PC-3 (cell line): ENCODE measurements at regions not wholly inside any gene's neighbourhood (a gene's known extent, or its start where the extent isn't known, plus 50 kb on each side); places are given as distances from the start of the nearest gene placed in this dataset.

Experiments
- ATAC-seq: fragments of 200-7000 bp; cut with Tn5 transposase; 2 replicates; pipeline ENCODE4 v1.9.1; 2020; ENCODE audit warnings: mild to moderate bottlenecking, moderate library complexity
- BruUV-seq: library from RNA; stranded (reverse); fragments of 400-500 nt; replicated peaks from 2 replicates; lab custom pipeline; 2021; lab: Mats Ljungman, UMichigan
- CTCF ChIA-PET: fragments of 300-600 bp; sonication (Branson Sonifier 250); formaldehyde crosslinking; loops from one replicate; lab custom pipeline; 2022; ENCODE audit warnings: antibody characterized with exemption; lab: Charles Lee
- POLR2A ChIA-PET: fragments of 300-600 bp; sonication (Branson Sonifier 250); formaldehyde crosslinking; loops from one replicate; lab custom pipeline; 2022; ENCODE audit warnings: antibody characterized with exemption; ENCODE audit not compliant: unreplicated experiment; lab: Charles Lee
- DNase-seq: peaks from one replicate; pipeline ENCODE4 v3.0.0-alpha.2; 2015
- H2AFZ ChIP-seq: fragments of 300-600 bp; sonication (generic); 2 replicates; pipeline ENCODE4 v1.6.0; 2016; ENCODE audit warnings: antibody characterized with exemption, low read length
- H3F3A ChIP-seq: fragments of 300-600 bp; sonication (generic); one replicate; pipeline ENCODE4 v1.6.0; 2017; ENCODE audit warnings: antibody characterized with exemption, low read length, control low read depth, mild to moderate bottlenecking; ENCODE audit not compliant: unreplicated experiment
- H3K27ac ChIP-seq: fragments of 300-600 bp; sonication (generic); 2 replicates; pipeline ENCODE4 v1.5.1; 2016; ENCODE audit warnings: mild to moderate bottlenecking, low read length
- H3K27me3 ChIP-seq: fragments of 300-600 bp; sonication (generic); 2 replicates; pipeline ENCODE4 v1.6.1; 2016; ENCODE audit warnings: low read length, mixed read lengths
- H3K36me3 ChIP-seq: fragments of 300-600 bp; sonication (generic); 2 replicates; pipeline ENCODE4 v1.6.1; 2016; ENCODE audit warnings: low read depth, mixed run types, low read length, mixed read lengths
- H3K4me1 ChIP-seq: fragments of 300-600 bp; sonication (generic); 2 replicates; pipeline ENCODE4 v1.5.1; 2016; ENCODE audit warnings: low read length; ENCODE audit not compliant: insufficient read depth
- H3K4me2 ChIP-seq: fragments of 300-600 bp; sonication (generic); 2 replicates; pipeline ENCODE4 v1.6.0; 2016; ENCODE audit warnings: low read length
- H3K4me3 ChIP-seq: fragments of 300-600 bp; sonication (generic); 2 replicates; pipeline ENCODE4 v1.5.1; 2016; ENCODE audit warnings: mild to moderate bottlenecking, low read length, mixed read lengths
- H3K79me2 ChIP-seq: fragments of 300-600 bp; sonication (generic); 2 replicates; pipeline ENCODE4 v1.6.1; 2017; ENCODE audit warnings: low read length, mixed read lengths
- H3K9ac ChIP-seq: fragments of 300-600 bp; sonication (generic); 2 replicates; pipeline ENCODE4 v1.6.0; 2016; ENCODE audit warnings: mild to moderate bottlenecking, low read length
- H3K9me2 ChIP-seq: fragments of 300-600 bp; sonication (generic); replicated peaks from 2 replicates; pipeline ENCODE4 v1.6.1; 2016; ENCODE audit warnings: mixed run types, low read length, mixed read lengths
- H3K9me3 ChIP-seq: fragments of 300-600 bp; sonication (generic); 2 replicates; pipeline ENCODE4 v1.6.1; 2016; ENCODE audit warnings: low read length, mixed read lengths
- H4K20me1 ChIP-seq: fragments of 300-600 bp; sonication (generic); 2 replicates; pipeline ENCODE4 v1.6.1; 2016; ENCODE audit warnings: low read length, mixed read lengths
- CTCF ChIP-seq: fragments of 300-600 bp; sonication (generic); conservative IDR thresholded peaks from 2 replicates; pipeline ENCODE4 v1.5.1; 2017; ENCODE audit warnings: antibody characterized with exemption, low read depth, mild to moderate bottlenecking, low read length
- EZH2 ChIP-seq: fragments of 300-600 bp; sonication (generic); IDR thresholded peaks from one replicate; pipeline ENCODE4 v1.6.1; 2017; ENCODE audit warnings: antibody characterized with exemption, mild to moderate bottlenecking, low read length; ENCODE audit not compliant: unreplicated experiment
- EZH2phosphoT487 ChIP-seq: fragments of 300-600 bp; sonication (generic); IDR thresholded peaks from 2 replicates; pipeline ENCODE4 v1.6.1; 2018; ENCODE audit warnings: mild to moderate bottlenecking, antibody characterized with exemption, low read length, borderline replicate concordance
- intact Hi-C: fragments of 100-400 bp; cut with micrococcal nuclease; formaldehyde crosslinking; loops from 2 replicates; pipeline ENCODE4 v1.9.0; 2023

DNA sequence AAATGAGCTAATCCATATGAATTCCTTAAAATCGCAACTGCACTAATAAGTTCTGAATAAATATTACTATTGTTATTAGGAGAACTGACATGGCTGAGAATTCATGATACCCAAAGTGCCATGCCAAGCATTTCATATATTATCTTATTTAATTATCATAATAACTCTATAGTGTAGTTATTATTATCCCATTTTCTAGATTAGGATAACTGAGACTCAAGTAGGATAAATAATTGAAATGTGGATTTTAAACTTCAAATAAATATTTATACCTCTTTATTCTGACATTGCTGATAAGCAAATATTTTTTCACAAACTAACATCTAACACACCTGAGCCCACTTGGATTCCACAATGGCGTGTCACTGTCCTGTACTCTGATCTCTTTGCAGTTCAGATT, 492.7 kb downstream of the IRS1 start:
- no peak for DNase-seq

DNA sequence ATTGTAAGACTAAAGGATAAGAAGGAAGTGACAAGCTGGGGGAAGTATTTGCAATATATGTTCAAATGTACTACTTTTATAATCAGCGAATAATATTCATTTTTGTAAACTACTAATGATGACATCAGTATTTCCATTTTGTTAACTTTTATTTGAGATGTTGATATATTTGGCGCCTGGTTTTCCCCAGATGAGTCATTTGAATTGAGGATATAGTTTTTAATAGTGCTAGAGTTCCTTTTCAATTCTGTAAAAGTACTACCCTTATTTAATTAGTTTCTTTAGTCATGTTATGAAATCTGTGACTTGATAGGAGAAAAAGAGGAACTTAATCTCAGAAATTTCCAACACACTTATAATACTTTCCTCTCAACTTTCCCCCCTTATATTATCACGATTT, 495.3 kb downstream of the IRS1 start:
- no TSS peak for BruUV-seq

More for the DNA sequence above, 492.7 kb downstream of the IRS1 start:
- CTCF ChIA-PET, result no interaction called here
- POLR2A ChIA-PET, result no interaction called here
- Histone ChIP-seq H3K4me3 (no peak overlapping the region), H3K27me3 (no peaks in the 10 kb centered on the region), H2AFZ (no peak overlapping the region), H3K4me1 (no peaks in the 10 kb centered on the region), H3K9me3 (no peaks in the 10 kb centered on the region), H4K20me1 (no peaks in the 10 kb centered on the region), H3F3A (no peaks in the 10 kb centered on the region), H3K9me2 (no peaks in the 10 kb centered on the region), H3K36me3 (no peaks in the 10 kb centered on the region), H3K4me2 (no peak overlapping the region), H3K9ac (no peak overlapping the region), H3K27ac (no peak overlapping the region), H3K79me2 (no peaks in the 10 kb centered on the region)
- ATAC-seq, result no peak
- intact Hi-C loops, result no loop called here
- no TSS peak for BruUV-seq
- no peak for TF ChIP-seq CTCF
- TF ChIP-seq EZH2, result no peak
- no peak for TF ChIP-seq EZH2phosphoT487

GRCh38 chr2:226303707-226304106, 495.9 kb downstream of the IRS1 start:
- POLR2A ChIA-PET, result no interaction called here
- H3K4me2 ChIP-seq, result no peak overlapping the region
- no peaks in the 10 kb centered on the region for H3K27me3 ChIP-seq
- DNase-seq (no peak), ATAC-seq (no peak)
- H4K20me1 ChIP-seq, result no peaks in the 10 kb centered on the region
- no peaks in the 10 kb centered on the region for H3K9me3 ChIP-seq
- H3K27ac ChIP-seq, result no peak overlapping the region
- intact Hi-C loops, result no loop called here
- CTCF ChIA-PET, result no interaction called here
- no peak overlapping the region for H2AFZ ChIP-seq
- no TSS peak for BruUV-seq
- no peaks in the 10 kb centered on the region for H3F3A ChIP-seq
- no peaks in the 10 kb centered on the region for H3K36me3 ChIP-seq
- no peaks in the 10 kb centered on the region for H3K79me2 ChIP-seq
- H3K9ac ChIP-seq, result no peak overlapping the region
- no peaks in the 10 kb centered on the region for H3K9me2 ChIP-seq
- no peak overlapping the region for H3K4me3 ChIP-seq
- H3K4me1 ChIP-seq, result no peaks in the 10 kb centered on the region
- TF ChIP-seq EZH2phosphoT487, result no peak
- no peak for TF ChIP-seq CTCF
- TF ChIP-seq EZH2, result no peak

More for the DNA sequence above, 495.3 kb downstream of the IRS1 start:
- Histone ChIP-seq H3F3A (no peaks in the 10 kb centered on the region), H3K4me2 (no peak overlapping the region), H3K79me2 (no peaks in the 10 kb centered on the region), H3K4me3 (no peak overlapping the region), H3K27ac (no peak overlapping the region), H3K27me3 (no peaks in the 10 kb centered on the region), H3K9ac (no peak overlapping the region), H4K20me1 (no peaks in the 10 kb centered on the region), H3K36me3 (no peaks in the 10 kb centered on the region), H2AFZ (no peak overlapping the region), H3K9me3 (no peaks in the 10 kb centered on the region), H3K4me1 (no peaks in the 10 kb centered on the region), H3K9me2 (no peaks in the 10 kb centered on the region)
- TF ChIP-seq EZH2phosphoT487 (no peak), CTCF (no peak), EZH2 (no peak)
- CTCF ChIA-PET, result no interaction called here
- intact Hi-C loops, result no loop called here
- ATAC-seq (no peak), DNase-seq (no peak)
- POLR2A ChIA-PET, result no interaction called here
